Embryonic facial prominence (tissue), 1 donor: ENCODE measurements at regions not wholly inside any gene's neighbourhood (a gene's known extent, or its start where the extent isn't known, plus 50 kb on each side); places are given as distances from the start of the nearest gene placed in this dataset.

Source experiments
- DNase-seq: peaks from one replicate; pipeline ENCODE4 v3.0.0-alpha.2; 2016; ENCODE audit errors: extremely low spot score

DNA sequence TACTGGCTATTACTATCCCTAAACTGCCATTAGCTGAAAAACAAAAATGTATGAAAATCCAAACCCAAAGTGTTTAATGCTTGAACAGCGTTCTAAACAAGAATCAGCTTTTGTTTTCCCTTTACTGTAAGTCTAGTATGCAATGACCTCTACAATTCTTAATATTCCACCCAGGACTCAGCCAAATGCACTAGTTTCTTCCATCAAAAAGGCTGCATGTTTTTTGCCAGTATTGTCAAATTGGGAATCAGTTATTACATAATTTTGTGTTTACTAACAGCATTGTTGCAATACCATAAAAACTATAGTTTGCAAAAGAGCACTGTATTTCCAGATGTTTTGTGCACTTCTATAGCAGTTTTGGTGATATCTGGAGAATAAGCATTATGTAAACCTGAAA is 634.5 kb downstream of the LTN1 start:
- DNase-seq, result no peak

DNA sequence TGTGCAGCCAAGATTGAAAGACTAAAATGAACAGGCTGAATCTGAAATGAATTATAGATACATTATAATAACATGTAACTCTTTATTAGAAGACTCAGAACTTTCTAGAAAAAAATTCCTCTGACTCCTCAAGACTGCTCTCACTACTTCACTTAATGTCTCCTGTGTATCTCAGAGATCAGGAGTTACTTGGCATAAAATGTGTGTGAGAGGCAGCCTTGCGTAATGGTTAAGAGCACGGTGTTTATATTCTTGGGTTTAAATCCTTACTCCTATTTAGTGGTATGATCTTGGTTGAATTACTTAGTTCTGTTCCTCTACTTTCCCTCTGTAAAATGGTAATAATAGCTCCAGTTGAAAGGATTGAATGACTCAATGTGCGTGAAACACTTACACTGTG is 634.9 kb downstream of the LTN1 start:
- DNase-seq, result no peak

GRCh38 chr21:28356422-28356821 is 636.3 kb downstream of the LTN1 start:
- no peak for DNase-seq

- DNase-seq, result no peak
Measured at GRCh38 chr21:28345934-28346333, 646.7 kb downstream of the LTN1 start.

- no peak for DNase-seq
Measured at GRCh38 chr21:28344985-28345384, 647.7 kb downstream of the LTN1 start.

- no peak for DNase-seq
Measured at GRCh38 chr21:28342212-28342810, 650.4 kb downstream of the LTN1 start.

- no peak for DNase-seq
Measured at GRCh38 chr21:28339403-28339802, 653.3 kb downstream of the LTN1 start.

DNA sequence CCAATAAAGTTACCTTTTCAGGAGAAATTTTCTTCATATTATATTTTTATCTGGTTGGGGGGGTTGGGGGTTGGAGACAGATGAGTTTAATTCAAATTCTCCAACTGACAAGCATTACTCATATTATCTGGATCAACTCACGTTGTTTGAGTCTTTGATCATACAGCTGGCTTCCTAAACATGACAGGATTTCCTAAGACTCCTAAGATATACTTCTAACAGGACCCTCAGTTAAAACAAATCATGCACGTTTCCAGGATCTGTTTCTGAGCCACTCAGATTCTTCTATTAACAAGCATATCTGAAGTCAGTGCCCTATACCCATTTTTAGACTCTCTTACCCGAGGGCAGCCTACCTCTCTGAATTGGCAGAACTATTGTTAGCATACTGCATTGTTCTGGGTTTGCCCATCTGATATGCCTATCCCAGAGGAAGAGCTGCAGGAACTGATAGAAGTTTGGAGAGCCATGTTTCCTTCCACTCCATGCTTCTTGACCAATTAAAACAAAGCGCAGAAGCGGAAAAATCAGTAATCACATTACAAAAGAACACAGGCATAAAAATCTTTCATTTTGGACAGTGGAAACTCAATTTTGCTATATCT is 653.9 kb downstream of the LTN1 start:
- no peak for DNase-seq

GRCh38 chr21:28337315-28337714 is 655.4 kb downstream of the LTN1 start:
- DNase-seq, result no peak

GRCh38 chr21:28336314-28336713 is 656.4 kb downstream of the LTN1 start:
- DNase-seq, result peak; percentile 71

DNA sequence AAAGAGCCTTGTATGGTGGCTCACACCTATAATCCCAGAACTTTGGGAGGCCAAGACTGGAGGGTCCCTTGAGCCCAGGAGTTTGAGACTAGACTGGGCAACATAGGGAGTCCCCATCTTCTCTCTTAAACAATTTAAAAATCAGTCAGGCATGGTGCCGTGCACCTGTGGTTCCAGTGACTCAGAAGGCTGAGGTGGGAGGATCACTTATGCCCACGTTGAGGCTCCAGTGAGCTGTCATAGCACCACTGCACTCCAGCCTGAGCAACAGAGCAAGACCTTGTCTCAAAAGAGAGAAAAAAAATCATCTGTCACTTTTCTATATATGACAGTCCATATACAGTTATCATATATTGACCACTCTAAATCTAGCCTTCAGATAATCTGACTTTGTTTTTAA is 658.3 kb downstream of the LTN1 start:
- no peak for DNase-seq

- no peak for DNase-seq
Measured at GRCh38 chr21:28333578-28334075, 659.0 kb downstream of the LTN1 start.

DNA sequence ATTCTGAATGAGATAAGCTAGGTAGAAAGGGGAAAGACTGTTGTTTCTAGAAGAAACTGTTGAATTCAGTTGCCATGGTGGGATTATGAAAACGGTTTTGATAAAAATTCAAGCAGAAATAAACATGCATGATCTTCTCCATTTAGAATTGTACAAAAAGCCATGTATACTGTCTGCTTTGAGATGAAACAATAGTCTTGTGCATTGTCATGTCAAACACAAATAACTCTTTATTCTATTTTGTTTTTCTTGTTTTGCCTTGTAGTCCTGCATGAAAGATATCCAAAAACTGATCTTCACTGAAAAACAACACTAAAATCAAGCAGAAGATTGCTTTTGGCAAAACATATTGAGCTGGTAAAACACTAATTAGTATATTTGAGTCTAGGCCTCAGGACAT is 659.9 kb downstream of the LTN1 start:
- no peak for DNase-seq

- DNase-seq, result no peak
Measured at GRCh38 chr21:28325618-28326017, 667.1 kb downstream of the LTN1 start.

DNA sequence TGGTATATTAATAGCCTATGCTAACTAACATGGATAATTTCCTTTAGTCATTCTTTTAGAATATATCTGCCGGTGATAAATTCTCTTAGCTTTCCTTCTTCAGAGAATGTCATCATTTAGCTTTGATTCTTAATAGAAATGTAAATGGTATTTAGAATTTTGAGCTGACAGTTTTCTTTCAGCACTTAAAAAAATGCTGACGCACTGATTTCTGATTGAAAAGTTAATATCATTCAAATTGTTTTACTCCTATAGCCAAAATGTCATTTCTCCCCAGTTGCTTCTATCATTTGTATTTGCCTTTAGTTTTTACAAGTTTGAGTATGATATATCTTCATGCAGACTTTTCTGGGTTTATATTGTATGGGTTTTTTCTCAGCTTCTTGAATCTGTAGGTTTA is 668.0 kb downstream of the LTN1 start:
- no peak for DNase-seq

DNA sequence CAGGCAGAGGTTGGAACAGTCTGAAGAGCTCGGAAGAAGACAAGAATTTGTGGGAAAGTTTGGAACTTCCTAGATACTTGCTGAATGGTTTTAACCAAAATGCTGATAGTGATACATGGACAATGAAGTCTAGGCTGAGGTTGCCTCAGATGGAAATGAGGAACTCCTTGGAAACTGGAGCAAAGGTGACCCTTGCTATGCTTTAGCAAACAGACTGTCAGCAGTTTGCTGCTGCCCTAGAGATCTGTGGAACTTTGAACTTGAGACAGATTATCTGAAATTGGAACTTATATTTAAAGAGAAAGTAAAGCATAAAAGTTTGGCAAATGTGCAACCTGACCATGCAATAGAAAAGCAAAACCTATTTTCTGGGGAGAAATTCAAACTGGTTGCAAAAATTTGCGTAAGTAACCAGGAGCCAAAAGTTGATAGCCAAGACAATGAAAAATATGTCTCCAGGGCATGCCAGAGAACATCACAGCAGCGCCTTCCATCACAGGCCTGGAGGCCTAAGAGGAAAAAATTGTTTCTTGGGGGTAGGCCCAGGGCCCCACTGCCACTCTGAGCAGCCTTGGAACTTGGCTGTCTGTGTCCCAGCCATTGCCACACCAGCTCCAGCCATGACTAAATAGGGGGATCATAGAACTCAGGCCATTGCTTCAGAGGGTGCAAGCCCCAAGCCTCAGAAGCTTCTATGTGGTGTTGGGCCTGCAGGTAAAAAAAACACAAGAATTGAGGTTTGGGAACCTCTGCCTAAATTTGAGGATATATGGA is 675.3 kb downstream of the LTN1 start:
- no peak for DNase-seq

DNA sequence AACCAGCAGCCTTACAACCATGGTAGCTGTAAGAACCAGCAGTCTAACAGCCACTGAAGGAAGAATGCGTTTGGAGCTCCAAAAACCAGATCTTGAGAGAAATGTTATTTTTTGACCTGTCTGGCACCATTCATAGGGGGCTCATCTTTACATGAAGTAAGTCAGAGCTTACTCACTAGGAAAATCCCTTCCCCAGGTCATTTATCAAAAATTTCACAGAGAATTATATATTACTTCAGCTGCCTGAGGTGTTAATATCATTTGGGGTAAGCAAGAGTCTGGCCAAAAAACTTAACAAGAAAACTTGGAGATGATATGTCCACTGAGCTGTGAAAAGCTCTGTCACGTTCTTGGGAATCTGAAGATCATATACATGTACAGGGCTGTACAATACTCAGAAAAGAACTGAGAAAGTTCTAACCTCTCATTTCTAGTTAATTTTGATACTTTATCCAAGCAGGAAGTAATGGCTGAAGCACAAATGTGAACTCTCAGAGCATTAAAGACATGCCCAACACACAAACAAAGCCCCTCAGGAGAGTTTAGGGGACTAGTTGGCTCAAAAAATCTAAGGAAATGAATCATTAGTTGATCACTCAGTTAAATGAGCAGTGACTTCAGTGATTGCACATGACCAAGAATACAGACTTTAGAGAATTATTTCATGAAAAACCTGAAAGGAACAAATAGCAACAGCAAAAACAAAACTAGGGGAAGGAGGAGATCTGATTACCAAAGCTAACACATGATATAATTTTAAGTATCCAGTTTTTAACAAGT is 681.1 kb downstream of the LTN1 start:
- no peak for DNase-seq

DNA sequence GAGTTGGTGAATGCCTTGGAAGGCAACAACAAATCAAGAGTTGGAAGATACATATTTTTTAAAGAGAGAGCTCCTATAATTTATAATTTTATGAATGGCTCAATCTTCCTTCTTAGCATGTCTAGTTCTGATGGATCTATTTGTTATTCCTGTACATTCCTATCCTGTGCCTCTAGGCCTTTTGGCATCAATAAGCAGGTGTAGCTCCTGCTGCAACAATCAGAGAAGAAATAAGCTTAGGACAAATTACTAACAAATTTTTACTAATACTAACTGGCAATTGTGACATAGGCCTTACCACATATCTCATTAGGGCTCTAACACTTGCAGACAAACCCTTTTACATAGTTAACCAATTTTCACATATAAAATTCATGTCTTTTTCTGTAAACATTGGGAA is 682.0 kb downstream of the LTN1 start:
- DNase-seq, result no peak

GRCh38 chr21:28310171-28310685 is 682.4 kb downstream of the LTN1 start:
- no peak for DNase-seq

DNA sequence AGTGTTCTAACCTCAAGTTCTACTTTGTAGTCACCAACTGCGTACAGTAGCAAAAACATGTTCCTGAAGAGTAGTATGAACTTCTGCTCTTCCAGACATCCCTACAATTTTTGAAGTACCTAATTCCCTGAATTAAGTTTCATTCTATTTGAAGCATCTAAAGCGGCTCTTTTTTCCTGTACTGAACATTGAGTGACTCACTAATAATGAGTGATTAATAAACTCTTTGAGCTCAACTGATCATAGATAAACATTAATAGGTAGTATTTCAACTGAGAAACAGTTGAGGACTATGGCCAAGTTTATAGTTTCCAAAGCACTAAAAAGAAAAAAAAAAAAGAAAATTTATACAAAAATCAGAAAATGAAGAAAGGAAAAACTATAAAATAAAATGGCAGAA is 683.1 kb downstream of the LTN1 start:
- no peak for DNase-seq

DNA sequence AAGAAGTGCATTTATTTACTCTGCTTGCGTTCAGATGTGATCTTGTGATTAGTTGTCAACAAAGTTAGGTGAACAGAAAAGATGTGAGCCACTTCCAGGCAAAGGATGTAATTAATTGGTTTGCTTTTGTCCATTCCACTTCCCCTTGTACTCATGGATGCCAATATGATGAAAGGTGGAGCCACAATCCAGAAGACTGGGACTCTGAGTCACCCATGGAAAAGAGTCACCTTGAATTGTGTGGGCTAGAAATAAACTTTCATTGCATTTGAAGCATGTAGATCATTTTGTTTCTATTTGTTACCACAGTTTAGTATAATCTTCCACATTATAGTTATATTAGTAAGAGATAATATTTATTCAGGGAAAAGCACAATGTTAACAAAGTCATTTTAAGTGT is 684.2 kb downstream of the LTN1 start:
- no peak for DNase-seq

DNA sequence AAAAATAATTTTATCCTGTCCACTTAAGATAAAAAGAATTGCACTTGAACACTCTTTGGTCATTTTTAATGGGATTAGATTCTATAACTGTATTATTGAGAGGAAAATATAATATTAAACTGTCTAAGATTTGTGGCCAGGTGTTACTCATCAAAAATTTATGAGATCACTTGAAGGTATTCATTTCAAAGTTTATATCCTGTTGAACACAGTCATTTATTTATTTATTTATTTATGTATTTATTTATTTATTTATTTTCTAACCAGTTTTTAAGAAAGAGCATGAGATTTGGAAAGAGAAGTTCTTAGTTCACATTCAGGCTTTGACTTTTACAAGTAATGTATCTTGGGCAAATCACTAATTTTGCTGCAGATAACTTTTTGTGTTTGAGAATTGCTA is 692.7 kb downstream of the LTN1 start:
- no peak for DNase-seq
